Neural progenitor cell (in vitro differentiated cells): ENCODE measurements at regions not wholly inside any gene's neighbourhood (a gene's known extent, or its start where the extent isn't known, plus 50 kb on each side); places are given as distances from the start of the nearest gene placed in this dataset.

Source experiments
- DNase-seq: peaks from one replicate; pipeline ENCODE4 v3.0.0-alpha.2; 2016; ENCODE audit warnings: low spot score
- H2AFZ ChIP-seq: fragments of 200-600 bp; sonication (generic); replicated peaks from 2 replicates; pipeline ENCODE4 v1.6.1; 2016; ENCODE audit warnings: antibody characterized with exemption
- H3F3A ChIP-seq: fragments of 200-600 bp; sonication (generic); 2 replicates; pipeline ENCODE4 v1.6.1; 2016; ENCODE audit warnings: antibody characterized with exemption, low read depth
- H3K27ac ChIP-seq: fragments of 200-600 bp; sonication (generic); 2 replicates; pipeline ENCODE4 v1.5.1; 2016; ENCODE audit warnings: mild to moderate bottlenecking
- H3K27me3 ChIP-seq: fragments of 200-600 bp; sonication (generic); 2 replicates; pipeline ENCODE4 v1.6.1; 2016; ENCODE audit warnings: mild to moderate bottlenecking, moderate library complexity
- H3K36me3 ChIP-seq: fragments of 200-600 bp; sonication (generic); 2 replicates; pipeline ENCODE4 v1.5.1; 2016
- H3K4me1 ChIP-seq: fragments of 200-600 bp; sonication (generic); 2 replicates; pipeline ENCODE4 v1.6.1; 2016; ENCODE audit warnings: mixed run types
- H3K4me2 ChIP-seq: fragments of 200-600 bp; sonication (generic); 2 replicates; pipeline ENCODE4 v1.6.1; 2016
- H3K4me3 ChIP-seq: fragments of 200-600 bp; sonication (generic); 2 replicates; pipeline ENCODE4 v1.5.1; 2016
- H3K79me2 ChIP-seq: fragments of 200-600 bp; sonication (generic); 2 replicates; pipeline ENCODE4 v1.6.1; 2016; ENCODE audit warnings: low read depth
- H3K9ac ChIP-seq: fragments of 200-600 bp; sonication (generic); 2 replicates; pipeline ENCODE4 v1.6.1; 2016
- H3K9me3 ChIP-seq: fragments of 200-600 bp; sonication (generic); 2 replicates; pipeline ENCODE4 v1.5.1; 2016; ENCODE audit warnings: low read depth
- H4K20me1 ChIP-seq: fragments of 200-600 bp; sonication (generic); 2 replicates; pipeline ENCODE4 v1.6.1; 2016; ENCODE audit warnings: low read depth
- H3K27ac Mint-ChIP-seq: 3 replicates; pipeline ENCODE4 v1.8.0; 2021; ENCODE audit warnings: mixed read lengths
- H3K27me3 Mint-ChIP-seq: 2 replicates; pipeline ENCODE4 v1.8.0; 2022; ENCODE audit warnings: low read depth, mild to moderate bottlenecking, inconsistent platforms, moderate library complexity, mixed read lengths; ENCODE audit not compliant: insufficient read depth
- H3K36me3 Mint-ChIP-seq: 3 replicates; pipeline ENCODE4 v1.8.0; 2021; ENCODE audit warnings: mixed read lengths
- H3K4me1 Mint-ChIP-seq: 3 replicates; pipeline ENCODE4 v1.8.0; 2021; ENCODE audit warnings: mixed read lengths
- H3K4me3 Mint-ChIP-seq: 3 replicates; pipeline ENCODE4 v1.8.0; 2021; ENCODE audit warnings: mild to moderate bottlenecking, moderate library complexity, mixed read lengths
- H3K9me3 Mint-ChIP-seq: 3 replicates; pipeline ENCODE4 v1.8.0; 2020; ENCODE audit warnings: mixed read lengths
- CTCF ChIP-seq: fragments of 200-600 bp; sonication (generic); IDR thresholded peaks from 2 replicates; pipeline ENCODE4 v1.5.1; 2017; ENCODE audit warnings: antibody characterized with exemption, mild to moderate bottlenecking
- EZH2 ChIP-seq: fragments of 200-600 bp; sonication (generic); IDR thresholded peaks from 2 replicates; pipeline ENCODE4 v1.6.1; 2017; ENCODE audit warnings: antibody characterized with exemption, mild to moderate bottlenecking, moderate library complexity
- EZH2phosphoT487 ChIP-seq: fragments of 200-600 bp; sonication (generic); IDR thresholded peaks from 2 replicates; pipeline ENCODE4 v1.6.1; 2017; ENCODE audit warnings: antibody characterized with exemption

- TF ChIP-seq EZH2phosphoT487 (no peak), EZH2 (no peak), CTCF (no peak)
- H3K4me3 ChIP-seq: no peak overlapping the region
- H2AFZ ChIP-seq: no peak overlapping the region
- Mint-ChIP-seq H3K27ac (no peak overlapping the region), H3K4me1 (peaks cover 4% of the 10 kb centered on the region), H3K4me3 (no peak overlapping the region), H3K36me3 (no peaks in the 10 kb centered on the region), H3K9me3 (no peaks in the 10 kb centered on the region), H3K27me3 (peaks cover 4% of the 10 kb centered on the region)
- no peaks in the 10 kb centered on the region for H3F3A ChIP-seq
- H3K9ac ChIP-seq: no peak overlapping the region
- H4K20me1 ChIP-seq: no peaks in the 10 kb centered on the region
- no peak for DNase-seq
- H3K36me3 ChIP-seq: no peaks in the 10 kb centered on the region
- no peak overlapping the region for H3K4me2 ChIP-seq
- H3K79me2 ChIP-seq: no peaks in the 10 kb centered on the region
- no peaks in the 10 kb centered on the region for H3K4me1 ChIP-seq
- no peaks in the 10 kb centered on the region for H3K27me3 ChIP-seq
- H3K9me3 ChIP-seq: no peaks in the 10 kb centered on the region
- H3K27ac ChIP-seq: no peak overlapping the region
Measured at GRCh38 chr2:19748711-19749506, 152.9 kb downstream of the TTC32 start.

- no peaks in the 10 kb centered on the region for H3K9me3 ChIP-seq
- H3K79me2 ChIP-seq: no peaks in the 10 kb centered on the region
- no peaks in the 10 kb centered on the region for H3K4me1 ChIP-seq
- no peak for DNase-seq
- H3K36me3 ChIP-seq: no peaks in the 10 kb centered on the region
- no peak overlapping the region for H2AFZ ChIP-seq
- H3K36me3 Mint-ChIP-seq: no peaks in the 10 kb centered on the region
- H3K27ac Mint-ChIP-seq: no peak overlapping the region
- no peaks in the 10 kb centered on the region for H4K20me1 ChIP-seq
- no peaks in the 10 kb centered on the region for H3K9me3 Mint-ChIP-seq
- H3K4me3 Mint-ChIP-seq: no peak overlapping the region
- peaks cover 4% of the 10 kb centered on the region for H3K27me3 Mint-ChIP-seq
- H3K4me3 ChIP-seq: no peak overlapping the region
- H3K4me1 Mint-ChIP-seq: peaks cover 4% of the 10 kb centered on the region
- no peaks in the 10 kb centered on the region for H3K27me3 ChIP-seq
- H3F3A ChIP-seq: no peaks in the 10 kb centered on the region
- TF ChIP-seq EZH2phosphoT487: no peak
- TF ChIP-seq EZH2: no peak
- TF ChIP-seq CTCF: no peak
- H3K4me2 ChIP-seq: no peak overlapping the region
- H3K9ac ChIP-seq: no peak overlapping the region
- H3K27ac ChIP-seq: no peak overlapping the region
Measured at GRCh38 chr2:19748073-19748375, 153.8 kb downstream of the TTC32 start.

DNA sequence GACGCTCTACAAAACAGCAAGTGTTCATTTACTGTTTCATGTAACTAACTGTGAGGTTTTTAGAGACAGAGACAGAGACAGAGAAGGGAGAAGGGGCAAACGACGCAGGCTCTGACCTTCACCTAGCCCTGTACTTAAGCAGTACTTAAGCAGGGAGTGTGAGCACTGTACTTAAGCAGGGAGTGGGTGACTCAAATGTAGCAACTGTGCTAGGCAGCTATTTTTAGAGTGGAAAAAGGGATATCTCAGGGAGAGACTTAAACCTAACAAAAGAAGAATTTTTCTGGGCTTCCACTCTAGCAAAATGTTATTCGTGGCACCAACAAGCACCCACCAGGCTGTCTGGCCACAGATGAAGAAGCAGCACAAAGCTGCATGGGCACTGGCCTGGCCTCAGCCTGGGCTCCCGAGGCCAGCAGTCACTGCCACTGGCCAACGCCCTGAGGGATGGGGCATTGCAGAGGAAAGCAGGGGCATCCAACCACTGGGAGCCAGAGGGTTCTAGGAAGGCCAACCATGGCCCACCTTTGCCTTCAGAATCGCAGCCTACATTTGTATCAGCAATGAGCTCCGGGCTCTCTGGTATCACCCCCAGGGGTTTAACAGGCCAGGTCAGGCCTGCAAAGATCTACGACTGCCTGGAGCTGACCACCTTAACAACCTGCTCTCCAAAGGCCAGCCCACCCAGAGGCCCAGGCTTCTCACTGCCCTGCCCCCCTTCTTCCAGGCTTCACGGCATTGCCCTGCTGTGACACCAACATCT, 154.3 kb downstream of the TTC32 start:
- no peaks in the 10 kb centered on the region for H3K36me3 Mint-ChIP-seq

More for the DNA sequence above, 154.3 kb downstream of the TTC32 start:
- H4K20me1 ChIP-seq: no peaks in the 10 kb centered on the region
- Mint-ChIP-seq H3K4me3 (no peak overlapping the region), H3K4me1 (peaks cover 7% of the 10 kb centered on the region), H3K9me3 (no peaks in the 10 kb centered on the region), H3K27me3 (peaks cover 4% of the 10 kb centered on the region), H3K27ac (peak overlapping the region; percentile 32)
- H3K27ac ChIP-seq: no peak overlapping the region
- H3K4me3 ChIP-seq: no peak overlapping the region
- no peaks in the 10 kb centered on the region for H3F3A ChIP-seq
- no peak overlapping the region for H3K4me2 ChIP-seq
- H3K36me3 ChIP-seq: no peaks in the 10 kb centered on the region
- no peak overlapping the region for H2AFZ ChIP-seq
- TF ChIP-seq EZH2 (no peak), CTCF (no peak), EZH2phosphoT487 (no peak)
- no peaks in the 10 kb centered on the region for H3K79me2 ChIP-seq
- no peaks in the 10 kb centered on the region for H3K4me1 ChIP-seq
- no peaks in the 10 kb centered on the region for H3K9me3 ChIP-seq
- no peak for DNase-seq
- no peaks in the 10 kb centered on the region for H3K27me3 ChIP-seq
- no peak overlapping the region for H3K9ac ChIP-seq
